CD4-positive, alpha-beta T cell treated with Interleukin-4 for 4 hours (primary cell): ENCODE measurements at regions not wholly inside any gene's neighbourhood (a gene's known extent, or its start where the extent isn't known, plus 50 kb on each side); places are given as distances from the start of the nearest gene placed in this dataset.
"Not testable (repeated sequence)": the region's sequence is repeated elsewhere in the genome, so short reads cannot be mapped to it uniquely, and the experiment has no call there.

ENCODE experiments used
- DNase-seq: peaks from one replicate; pipeline ENCODE4 v3.0.0-alpha.2; 2020

DNA sequence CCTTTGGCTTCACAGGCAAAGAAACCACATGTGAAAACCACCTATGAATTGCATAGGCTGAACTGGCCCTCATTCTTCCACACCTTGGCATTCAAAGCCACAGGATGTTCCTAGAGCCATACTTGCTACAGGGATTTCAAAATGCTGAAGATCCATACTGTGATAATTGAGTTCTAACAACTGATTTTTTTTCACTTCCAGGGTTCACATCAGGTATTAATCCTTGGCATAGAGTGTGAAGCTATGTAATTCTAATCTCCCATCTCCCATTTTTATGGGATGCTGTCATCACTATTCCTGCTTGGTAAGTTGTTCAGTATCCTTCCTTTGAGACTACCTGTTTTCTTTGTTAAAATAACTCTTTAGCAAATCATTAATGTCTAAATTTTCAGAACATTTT is 1569.2 kb upstream of the ADGRL3 start:
- DNase-seq: no peak

DNA sequence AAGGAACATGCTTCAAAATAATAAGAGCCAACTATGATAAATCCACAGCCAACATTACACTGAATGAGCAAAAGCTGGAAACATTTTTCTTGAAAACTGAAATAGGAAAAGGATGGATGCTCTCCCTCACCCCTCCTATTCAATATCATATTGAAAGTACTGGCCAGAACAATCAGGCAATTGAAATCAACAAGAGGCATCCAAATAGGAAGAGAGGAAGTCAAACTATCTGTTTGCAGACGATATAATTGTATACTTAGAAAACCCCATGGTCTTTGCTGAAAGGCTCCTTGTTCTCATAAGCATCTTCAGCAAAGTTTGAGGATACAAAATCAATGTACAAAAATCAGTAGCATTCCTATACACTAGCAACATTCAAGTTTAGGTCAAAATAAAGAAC is 1562.5 kb upstream of the ADGRL3 start:
- no peak for DNase-seq

DNA sequence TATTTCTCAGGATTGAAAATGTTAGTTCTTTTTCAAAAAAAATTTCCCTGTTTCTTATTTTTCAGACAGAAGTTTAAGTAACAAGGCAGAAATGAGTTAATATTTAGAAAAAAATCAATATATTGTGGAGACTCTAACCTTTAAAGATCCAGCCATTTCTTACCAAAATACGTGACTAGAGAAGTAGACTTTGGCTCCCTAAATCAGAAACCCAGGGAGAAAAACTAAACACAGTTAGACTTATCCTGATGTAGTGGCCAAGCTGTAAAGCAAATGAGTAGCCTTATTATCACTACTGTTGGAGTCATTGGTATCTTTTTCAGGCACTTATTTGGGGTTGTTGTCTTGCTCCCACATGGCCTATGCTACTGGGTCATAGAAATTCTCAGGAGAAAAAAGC is 1556.4 kb upstream of the ADGRL3 start:
- DNase-seq: no peak

DNA sequence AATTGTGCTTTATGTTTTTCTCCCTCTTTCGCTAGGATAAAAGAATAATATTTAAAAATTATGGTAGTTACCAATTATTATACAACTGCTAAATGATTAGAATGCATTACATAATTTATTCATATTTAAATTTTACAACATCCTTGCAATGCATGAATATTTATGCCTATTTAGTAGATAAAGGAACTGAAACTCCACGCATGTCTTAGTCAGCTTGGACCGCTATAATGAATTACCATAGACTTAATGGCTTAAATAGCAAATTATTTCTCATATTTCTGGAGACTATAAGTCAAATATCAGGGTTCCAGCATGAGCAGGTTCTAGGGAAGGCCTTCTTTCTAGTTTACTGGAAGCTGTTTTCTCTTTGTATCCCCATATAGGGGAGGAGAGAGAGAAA is 1555.4 kb upstream of the ADGRL3 start:
- no peak for DNase-seq

DNA sequence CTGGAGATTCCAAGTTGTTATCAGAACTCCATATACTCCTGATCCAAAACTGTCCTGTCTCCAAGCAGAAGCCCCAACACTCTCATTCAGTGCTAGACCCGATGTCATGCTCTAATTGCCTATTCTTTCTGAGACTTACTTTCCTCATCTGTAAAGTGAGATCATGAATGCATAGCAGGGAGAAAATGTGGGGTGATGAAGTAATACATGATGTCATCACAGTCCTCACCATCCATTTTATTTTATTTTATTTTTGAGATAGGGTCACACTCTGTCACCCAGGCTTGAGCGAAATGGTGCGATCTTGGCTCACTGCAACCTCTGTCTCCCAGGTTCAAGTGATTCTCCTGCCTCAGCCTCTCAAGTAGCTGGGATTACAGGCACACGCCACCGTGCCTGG is 1554.0 kb upstream of the ADGRL3 start:
- no peak for DNase-seq

DNA sequence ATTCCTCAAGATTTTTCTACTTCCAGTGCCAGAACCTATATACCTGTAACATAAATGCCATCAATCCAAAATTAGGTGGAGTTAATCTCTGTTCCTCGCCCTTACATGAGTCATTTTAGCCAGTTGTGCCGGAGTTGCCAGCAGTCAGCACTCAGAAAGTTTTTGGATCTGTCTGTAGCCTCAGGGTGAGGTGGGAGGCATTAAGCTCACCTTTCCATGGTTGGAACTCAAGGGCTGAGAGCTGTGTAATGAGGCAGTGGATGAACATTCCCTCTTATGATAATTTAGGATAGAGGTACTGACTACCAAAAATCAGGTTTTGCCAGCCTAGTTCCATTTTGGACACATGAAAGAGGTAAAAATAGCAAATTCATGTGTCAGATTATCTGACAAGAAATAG is 1553.1 kb upstream of the ADGRL3 start:
- no peak for DNase-seq

DNA sequence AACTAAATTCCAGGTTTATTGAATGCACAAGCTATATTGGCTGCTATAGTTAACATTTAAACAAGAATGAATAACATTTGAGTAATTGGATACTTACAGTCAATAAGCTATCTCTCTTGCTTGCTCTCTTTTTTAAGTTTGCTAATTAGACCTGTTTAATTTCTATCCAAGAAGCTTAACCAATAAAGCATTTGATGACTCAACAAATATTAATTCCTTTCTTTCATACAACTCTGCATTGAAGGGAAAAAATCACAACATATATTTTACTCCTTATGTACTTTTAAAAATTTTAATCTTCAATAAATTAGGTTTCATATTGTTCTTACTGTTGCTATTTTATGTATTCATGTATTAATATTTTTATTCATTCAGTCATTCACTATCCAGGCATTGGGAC is 1552.6 kb upstream of the ADGRL3 start:
- DNase-seq: no peak

DNA sequence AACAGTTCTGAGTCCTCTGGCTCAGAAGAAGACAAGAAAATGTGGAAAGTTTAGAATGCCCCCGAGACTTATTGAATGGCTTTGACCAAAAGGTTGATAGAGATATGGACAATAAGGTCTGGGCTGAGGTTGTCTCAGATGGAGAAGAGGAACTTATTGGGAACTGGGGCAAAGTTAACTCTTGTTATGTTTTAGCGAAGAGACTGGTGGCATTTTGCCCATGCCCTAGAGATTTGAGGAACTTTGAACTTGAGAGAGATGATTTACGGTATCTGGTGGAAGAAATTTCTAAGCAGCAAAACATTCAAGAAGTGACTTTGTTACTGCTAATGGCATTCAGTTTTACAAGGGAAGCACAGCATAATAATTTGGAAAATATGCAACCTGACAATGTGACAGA is 1549.3 kb upstream of the ADGRL3 start:
- DNase-seq: no peak

DNA sequence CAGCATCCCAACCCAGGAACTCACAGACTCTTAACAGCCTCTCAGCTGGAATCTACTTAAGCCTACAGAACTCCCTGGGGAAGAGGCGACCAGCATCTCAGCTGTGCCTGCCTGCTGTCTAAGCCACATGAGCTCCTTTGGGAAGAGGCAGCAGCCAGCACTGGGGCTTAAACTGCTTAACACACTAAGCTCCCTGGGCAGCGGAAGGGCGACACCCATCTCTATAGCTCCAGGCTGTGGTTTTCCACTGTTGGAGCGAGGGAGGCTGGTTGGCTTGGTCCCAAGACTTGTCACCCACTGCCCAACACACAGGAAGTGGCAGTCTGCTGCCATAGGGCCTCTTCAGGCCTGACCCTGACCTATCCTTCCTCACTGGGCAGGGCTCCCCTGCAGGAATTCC is 1544.1 kb upstream of the ADGRL3 start:
- no peak for DNase-seq

DNA sequence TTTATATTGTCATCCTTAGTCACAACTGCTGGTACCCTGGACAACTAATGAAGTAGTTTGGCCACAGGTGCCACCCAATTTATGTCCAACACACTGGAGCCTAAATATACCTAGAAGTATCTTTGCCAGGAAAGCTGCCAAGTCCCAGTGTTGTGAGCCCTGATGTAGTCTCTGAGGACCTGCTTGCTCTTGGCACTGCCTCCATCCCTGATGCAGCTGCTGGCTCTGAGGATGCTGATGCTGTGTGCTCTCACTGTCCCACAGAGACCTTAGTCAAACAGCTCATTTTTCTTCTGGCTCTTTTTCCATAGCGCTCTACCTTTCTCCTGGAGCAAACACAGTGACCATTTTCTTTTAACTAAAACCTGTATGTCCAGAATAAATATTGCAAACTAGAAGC is 1535.4 kb upstream of the ADGRL3 start:
- DNase-seq: no peak

DNA sequence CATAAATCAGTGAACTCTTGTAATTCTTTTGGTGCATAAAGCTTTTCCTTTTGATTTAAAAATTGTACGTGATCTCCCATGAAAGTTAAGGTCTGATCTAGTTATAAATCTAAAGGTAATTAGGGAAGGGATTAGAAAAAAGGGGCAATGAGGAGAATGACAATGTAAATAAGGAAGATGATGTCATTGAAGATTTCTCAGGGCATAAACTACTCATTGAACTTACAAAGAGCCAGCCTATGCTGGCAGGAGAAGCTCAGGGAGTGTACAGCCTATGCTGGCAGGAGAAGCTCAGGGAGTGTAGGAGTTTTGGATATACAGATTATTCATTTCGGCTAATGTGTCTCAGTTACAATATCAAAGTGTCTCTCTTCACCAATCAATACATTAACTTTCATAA is 1533.5 kb upstream of the ADGRL3 start:
- no peak for DNase-seq

DNA sequence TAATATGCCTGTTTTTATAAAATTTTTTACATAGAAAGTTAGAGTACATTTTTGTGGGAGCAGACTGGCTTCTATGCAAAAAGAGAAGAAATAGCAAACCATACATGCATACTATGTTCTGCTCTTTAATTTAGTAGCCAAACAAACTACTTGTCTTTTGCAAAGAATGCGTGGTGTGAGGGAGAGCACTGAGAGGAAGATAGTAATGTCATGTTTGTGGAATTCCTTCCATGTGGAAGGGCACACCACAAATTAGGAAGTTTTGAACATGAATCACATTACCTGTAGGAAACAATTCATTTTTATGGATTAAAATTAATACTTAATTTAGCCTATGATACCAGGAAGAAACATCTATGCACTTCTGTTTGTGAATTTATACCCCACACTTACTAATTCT is 1529.1 kb upstream of the ADGRL3 start:
- DNase-seq: no peak

DNA sequence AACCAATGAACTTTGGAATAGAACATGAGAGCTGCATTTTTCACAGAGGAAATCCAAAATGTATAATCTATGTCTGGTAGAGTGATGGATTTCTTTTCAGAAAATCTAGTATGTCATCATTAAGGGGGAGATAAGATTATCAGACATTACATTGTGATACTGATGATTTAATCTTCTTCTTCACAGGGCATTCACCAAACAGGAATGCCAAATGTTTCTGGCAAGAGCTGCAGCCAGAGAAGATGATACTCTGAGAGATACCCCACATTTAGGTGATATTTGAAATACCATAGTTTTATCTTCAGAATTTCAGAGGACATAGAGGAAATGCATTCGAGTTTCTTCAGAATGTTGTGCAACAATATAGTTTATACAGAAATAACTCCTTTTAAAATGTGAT is 1523.7 kb upstream of the ADGRL3 start:
- no peak for DNase-seq

DNA sequence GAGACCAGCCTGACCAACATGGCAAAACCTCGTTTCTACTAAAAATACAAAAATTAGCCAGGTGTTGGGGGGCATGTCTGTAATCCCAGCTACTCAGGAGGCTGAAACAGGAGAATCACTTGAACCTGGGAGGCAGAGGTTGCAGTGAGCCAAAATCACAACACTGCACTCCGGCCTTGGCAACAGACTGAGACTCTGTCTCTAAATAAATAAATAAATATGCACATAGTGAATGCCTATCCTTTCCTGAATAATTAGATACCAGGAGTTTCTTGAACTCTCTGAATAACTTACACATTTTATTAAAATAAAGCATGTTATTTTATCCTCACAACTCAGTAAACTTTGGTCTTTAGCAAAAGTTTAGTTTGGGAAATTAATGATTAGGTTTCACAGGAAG is 1523.1 kb upstream of the ADGRL3 start:
- not testable (repeated sequence) for DNase-seq

DNA sequence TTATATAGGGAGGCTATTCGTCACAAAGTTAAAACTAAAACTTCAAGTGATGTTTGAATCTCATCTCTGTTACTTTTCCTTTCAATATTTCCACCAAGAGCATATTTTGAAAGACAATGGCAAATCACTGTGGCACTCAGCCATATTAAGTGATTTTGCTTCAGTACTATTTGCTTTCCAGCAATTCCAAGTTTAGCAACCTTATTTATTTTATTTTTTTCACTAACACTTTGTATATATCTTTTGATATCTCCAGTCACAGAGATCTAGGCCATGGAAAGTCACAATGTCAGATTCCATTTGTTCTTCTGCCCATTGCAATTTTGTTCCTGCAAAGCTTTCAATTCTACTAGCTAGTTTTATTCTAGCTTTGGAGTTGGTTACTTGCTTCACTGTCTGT is 1514.5 kb upstream of the ADGRL3 start:
- no peak for DNase-seq

DNA sequence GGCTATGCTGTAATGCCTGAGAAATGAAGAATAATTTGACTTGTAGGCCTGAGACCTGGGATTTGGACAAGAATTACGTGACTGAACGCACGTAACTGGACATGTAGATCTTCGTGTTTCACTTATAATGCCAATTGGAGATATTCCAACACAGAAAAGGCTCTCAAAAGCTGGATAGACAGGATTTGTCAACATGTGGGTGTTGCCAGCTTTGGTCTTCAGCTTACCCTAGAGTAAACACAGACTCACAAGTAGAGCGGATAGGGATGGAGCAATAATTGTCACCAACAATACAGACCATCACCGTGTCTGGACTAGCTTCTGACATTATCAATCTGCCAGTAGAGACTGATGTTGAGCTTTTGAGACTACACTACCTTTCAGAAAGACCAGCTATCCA is 1511.0 kb upstream of the ADGRL3 start:
- DNase-seq: no peak

DNA sequence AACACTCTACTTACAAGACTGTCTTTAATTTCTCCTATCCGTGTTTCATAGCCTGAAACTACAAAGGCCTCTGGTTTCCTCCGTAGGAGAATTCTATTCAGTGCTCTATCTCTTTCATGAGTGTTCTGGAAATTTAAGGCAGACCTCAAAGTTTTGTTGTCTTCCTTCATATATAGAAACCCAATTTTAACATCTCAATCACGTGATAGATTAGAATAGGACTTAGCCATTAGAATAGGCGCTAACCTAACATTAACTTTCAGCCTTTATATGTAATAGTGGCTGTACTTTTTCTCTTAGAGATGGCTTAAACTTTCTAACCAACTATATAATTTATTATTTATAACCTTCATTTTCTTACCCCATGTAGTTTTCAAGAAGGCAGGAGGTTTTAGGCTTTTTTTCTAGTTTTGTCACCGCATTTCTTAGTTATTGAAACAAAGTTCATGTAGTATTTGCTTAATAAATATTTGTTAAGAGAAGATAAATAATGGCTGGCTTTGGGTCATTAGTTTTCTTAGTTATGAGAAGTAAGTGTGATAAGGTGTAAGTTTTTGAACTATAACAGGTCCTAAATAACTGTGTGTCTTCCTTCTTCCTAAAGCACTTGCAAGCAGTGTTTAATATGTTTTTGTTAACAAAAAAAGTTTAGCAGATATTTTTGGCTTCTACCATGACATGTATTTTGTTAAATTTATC is 1504.6 kb upstream of the ADGRL3 start:
- DNase-seq: no peak

DNA sequence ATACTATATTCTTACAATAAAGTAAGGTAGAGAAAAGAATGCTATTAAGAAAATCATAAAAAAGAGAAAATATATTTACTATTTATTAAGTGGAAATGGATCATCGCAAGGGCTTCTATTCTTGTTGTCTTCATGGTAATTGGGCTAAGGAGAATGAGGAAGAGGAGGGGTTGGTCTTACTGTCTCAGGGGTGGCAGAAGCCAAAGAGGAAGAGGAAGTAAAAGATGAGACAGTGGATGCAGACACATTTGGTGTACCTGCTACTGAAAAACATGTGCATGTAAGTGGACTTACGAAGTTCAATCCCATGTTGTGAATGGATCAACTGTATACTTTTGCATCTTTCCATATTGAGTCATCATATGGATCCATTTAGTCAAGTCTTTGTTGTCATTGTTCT is 1502.1 kb upstream of the ADGRL3 start:
- DNase-seq: no peak

DNA sequence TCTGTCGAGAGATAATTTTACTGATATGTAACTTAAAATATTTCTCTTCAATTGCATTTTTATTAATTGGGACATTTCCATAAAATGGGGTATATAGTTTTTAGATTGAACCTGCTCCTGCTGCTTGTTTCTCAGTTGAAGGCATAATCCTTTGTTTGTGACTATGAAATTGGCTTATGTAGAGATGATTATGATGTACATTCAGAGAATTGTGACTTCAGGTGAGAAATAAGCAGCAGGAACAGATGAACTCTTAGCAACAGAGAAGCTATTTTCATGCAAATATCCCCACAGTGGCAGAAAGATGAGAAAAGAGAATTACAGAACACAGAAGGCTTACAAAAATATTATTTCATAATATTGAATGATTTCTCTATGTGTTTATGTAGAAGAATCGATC is 1499.5 kb upstream of the ADGRL3 start:
- no peak for DNase-seq

DNA sequence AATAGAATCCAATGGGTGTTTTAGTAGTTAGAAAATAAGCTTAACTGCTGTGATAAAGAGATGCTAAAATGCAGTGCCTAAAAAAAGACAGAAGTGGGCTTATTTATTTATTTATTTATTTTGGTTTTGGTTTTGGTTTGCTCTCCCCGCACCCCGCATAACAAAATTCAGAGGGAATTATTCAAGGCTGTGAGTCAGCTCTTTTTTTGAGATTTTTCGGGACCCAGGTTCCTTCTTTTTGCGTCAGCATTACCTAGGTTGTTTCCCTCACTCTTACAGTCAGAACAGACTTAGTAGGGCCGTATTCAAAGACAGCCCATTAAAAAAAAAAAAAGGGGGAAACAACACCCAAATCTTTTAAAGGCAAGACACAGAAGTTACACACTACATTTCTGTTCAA is 1495.5 kb upstream of the ADGRL3 start:
- DNase-seq: no peak

DNA sequence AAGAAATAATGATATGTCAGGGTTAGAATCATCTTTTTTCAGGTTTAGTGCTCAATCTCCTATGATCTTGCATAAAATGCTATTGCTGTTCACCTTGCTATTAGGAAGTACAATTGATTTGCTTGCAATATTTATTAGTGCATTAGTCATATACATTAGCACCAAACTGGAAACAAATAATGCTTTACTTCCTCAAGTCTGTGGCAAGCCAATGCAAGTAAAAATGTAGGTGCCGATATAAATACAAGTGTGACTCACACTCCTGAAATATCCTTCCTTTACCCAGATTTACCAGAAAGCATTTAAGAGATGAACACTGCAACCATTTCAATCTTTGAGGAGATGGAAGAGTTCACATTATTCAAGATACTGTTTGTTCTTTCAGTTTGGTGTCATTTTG is 1487.7 kb upstream of the ADGRL3 start:
- DNase-seq: no peak

DNA sequence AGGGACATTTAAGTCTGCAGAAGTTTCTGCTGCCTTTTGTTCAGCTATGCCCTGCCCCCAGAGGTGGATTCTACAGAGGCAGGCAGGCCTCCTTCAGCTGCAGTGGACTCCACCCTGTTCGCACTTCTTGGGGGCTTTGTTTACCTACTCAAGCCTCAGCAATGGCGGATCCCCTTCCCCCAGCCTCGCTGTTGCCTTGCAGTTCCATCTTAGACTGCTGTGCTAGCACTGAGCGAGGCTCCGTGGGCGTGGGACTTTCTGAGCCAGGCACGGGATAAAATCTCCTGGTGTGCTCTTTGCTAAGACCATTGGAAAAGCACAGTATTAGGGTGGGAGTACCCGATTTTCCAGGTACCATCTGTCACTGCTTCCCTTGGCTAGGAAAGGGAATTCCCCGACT is 1475.8 kb upstream of the ADGRL3 start:
- not testable (repeated sequence) for DNase-seq

DNA sequence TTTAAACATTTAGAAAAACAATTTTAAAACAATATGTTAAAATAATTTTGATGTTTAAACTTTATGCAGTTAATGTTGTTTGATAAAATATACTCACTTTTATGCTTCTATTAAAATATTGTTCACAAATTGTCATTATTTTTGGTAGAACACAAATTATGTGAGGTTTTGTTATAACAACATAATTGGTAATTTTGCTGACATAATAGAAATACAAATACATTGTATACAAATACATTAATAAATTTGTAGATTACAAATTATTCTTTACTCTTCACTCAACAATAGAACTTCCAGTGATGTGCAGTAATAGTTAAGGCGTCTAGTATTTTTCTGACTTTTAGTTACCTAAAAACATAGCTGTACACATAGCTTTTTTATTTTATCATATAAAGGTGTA is 1472.4 kb upstream of the ADGRL3 start:
- no peak for DNase-seq

DNA sequence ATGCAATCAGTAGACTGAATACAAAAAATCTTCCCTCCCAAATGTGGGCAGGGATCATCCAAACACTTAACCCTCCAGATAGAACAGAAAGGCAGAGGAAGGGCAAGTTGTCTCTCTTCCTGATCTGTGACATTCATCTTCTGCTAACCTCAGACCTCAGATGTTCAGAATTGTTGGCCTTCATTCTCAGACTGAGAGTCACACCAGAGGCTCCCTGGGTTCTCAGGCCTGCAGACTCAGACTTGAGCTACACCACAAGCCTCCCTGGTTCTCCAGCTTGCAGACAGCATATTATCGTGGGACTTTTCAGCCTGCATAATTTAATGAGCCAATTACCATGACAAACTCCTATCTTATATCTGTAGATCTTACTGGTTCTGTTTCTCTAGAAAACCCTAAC is 1471.6 kb upstream of the ADGRL3 start:
- no peak for DNase-seq

DNA sequence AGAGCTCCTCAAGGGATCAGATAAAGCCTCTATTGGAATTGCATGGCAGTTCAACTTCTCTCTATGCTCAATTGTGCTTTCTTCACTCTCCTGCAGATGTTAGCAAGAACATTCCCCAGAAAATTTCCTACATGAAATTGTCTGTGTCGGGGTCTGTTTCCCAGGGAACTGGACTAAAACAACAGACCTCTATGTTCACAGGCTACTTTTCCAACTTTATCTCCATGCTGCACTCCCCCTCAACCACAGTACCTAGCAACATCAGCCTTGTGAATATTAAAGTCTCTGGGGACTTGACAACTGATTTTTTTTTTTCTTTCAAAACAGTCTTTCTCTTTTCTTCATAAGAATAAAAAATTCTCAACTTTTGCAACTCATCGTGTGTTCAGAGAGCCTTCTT is 1470.8 kb upstream of the ADGRL3 start:
- DNase-seq: no peak

DNA sequence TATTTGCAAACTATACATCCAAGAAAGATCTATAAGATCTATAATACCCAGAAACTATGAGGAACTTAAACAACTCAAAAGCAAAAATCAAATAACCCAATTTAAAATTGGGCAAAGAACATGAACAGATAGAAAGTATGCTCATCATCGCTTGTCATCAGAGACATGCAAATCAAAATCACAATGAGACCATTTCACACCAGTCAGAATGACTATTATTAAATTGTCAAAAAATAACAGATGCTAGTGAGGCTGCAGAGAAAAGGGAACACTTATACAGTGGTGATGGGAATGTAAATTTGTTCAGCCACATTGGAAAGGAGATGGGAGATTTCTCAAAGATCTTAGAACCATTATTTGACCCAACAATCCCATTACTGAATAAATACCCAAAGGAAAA is 1451.7 kb upstream of the ADGRL3 start:
- no peak for DNase-seq
